Neutrophil (primary cell): ENCODE measurements at regions not wholly inside any gene's neighbourhood (a gene's known extent, or its start where the extent isn't known, plus 50 kb on each side); places are given as distances from the start of the nearest gene placed in this dataset.

Experiments used
- H3K27ac ChIP-seq: fragments of 200-600 bp; sonication (generic); 2 replicates; pipeline ENCODE4 v1.5.1; 2016; ENCODE audit warnings: mild to moderate bottlenecking, moderate library complexity
- H3K27me3 ChIP-seq: fragments of 200-600 bp; sonication (generic); 2 replicates; pipeline ENCODE4 v1.6.0; 2016; ENCODE audit warnings: mild to moderate bottlenecking
- H3K36me3 ChIP-seq: fragments of 200-600 bp; sonication (generic); 2 replicates; pipeline ENCODE4 v1.5.1; 2017
- H3K4me1 ChIP-seq, 2 experiments: fragments of 200-600 bp in 1 of 2; sonication (generic) in 1 of 2; 1 replicate in 1 of 2; 2 replicates in 1 of 2; pipeline versions ENCODE4 v1.5.1 to v1.6.1; 2013 to 2016; ENCODE audit warnings: low read depth in 1 of 2, low read length in 1 of 2, mild to moderate bottlenecking in 1 of 2, moderate library complexity in 1 of 2; ENCODE audit not compliant: control insufficient read depth in 1 of 2, insufficient read depth in 1 of 2
- H3K4me3 ChIP-seq, 2 experiments: fragments of 200-600 bp in 1 of 2; sonication (generic) in 1 of 2; 1 replicate in 1 of 2; 2 replicates in 1 of 2; pipeline ENCODE4 v1.5.1; 2013 to 2016; ENCODE audit warnings: low read depth in 1 of 2, low read length in 1 of 2, mild to moderate bottlenecking in 1 of 2, moderate library complexity in 1 of 2
- H3K9me3 ChIP-seq: fragments of 200-600 bp; sonication (generic); 2 replicates; pipeline ENCODE4 v1.5.1; 2016
- CTCF ChIP-seq: fragments of 200-600 bp; sonication (generic); IDR thresholded peaks from 2 replicates; pipeline ENCODE4 v1.5.1; 2016; ENCODE audit warnings: antibody characterized with exemption

- TF ChIP-seq CTCF: no peak
- no peak overlapping the region for H3K27ac ChIP-seq
- H3K36me3 ChIP-seq: no peaks in the 10 kb centered on the region
- no peak overlapping the region for H3K4me3 ChIP-seq
- H3K9me3 ChIP-seq: no peaks in the 10 kb centered on the region
- no peaks in the 10 kb centered on the region for H3K4me1 ChIP-seq
- no peaks in the 10 kb centered on the region for H3K27me3 ChIP-seq
These were observed 234.7 kb downstream of the HTR1A start for GRCh38 chr5:63727583-63727982.

- Histone ChIP-seq H3K9me3 (no peaks in the 10 kb centered on the region), H3K4me1 (no peaks in the 10 kb centered on the region), H3K36me3 (no peaks in the 10 kb centered on the region), H3K27me3 (no peaks in the 10 kb centered on the region), H3K4me3 (no peak overlapping the region), H3K27ac (no peak overlapping the region)
- no peak for TF ChIP-seq CTCF
These were observed 235.7 kb downstream of the HTR1A start for GRCh38 chr5:63726496-63726895.

GRCh38 chr5:63719147-63719546 lies 243.1 kb downstream of the HTR1A start:
- Histone ChIP-seq H3K27me3 (no peaks in the 10 kb centered on the region), H3K4me1 (no peaks in the 10 kb centered on the region), H3K36me3 (no peaks in the 10 kb centered on the region), H3K4me3 (no peak overlapping the region), H3K27ac (no peak overlapping the region), H3K9me3 (no peaks in the 10 kb centered on the region)
- TF ChIP-seq CTCF: no peak

- Histone ChIP-seq H3K9me3 (no peaks in the 10 kb centered on the region), H3K27me3 (no peaks in the 10 kb centered on the region), H3K36me3 (no peaks in the 10 kb centered on the region), H3K4me3 (no peak overlapping the region), H3K4me1 (no peaks in the 10 kb centered on the region), H3K27ac (no peak overlapping the region)
- no peak for TF ChIP-seq CTCF
These were observed 262.0 kb downstream of the HTR1A start for GRCh38 chr5:63700241-63700640.

GRCh38 chr5:63697811-63698210 lies 264.4 kb downstream of the HTR1A start:
- no peak overlapping the region for H3K27ac ChIP-seq
- TF ChIP-seq CTCF: no peak
- H3K4me1 ChIP-seq: no peaks in the 10 kb centered on the region
- H3K9me3 ChIP-seq: no peaks in the 10 kb centered on the region
- no peaks in the 10 kb centered on the region for H3K27me3 ChIP-seq
- H3K4me3 ChIP-seq: no peak overlapping the region
- no peaks in the 10 kb centered on the region for H3K36me3 ChIP-seq

- no peak for TF ChIP-seq CTCF
- no peaks in the 10 kb centered on the region for H3K9me3 ChIP-seq
- H3K27me3 ChIP-seq: no peaks in the 10 kb centered on the region
- H3K27ac ChIP-seq: no peak overlapping the region
- H3K4me3 ChIP-seq: no peak overlapping the region
- no peaks in the 10 kb centered on the region for H3K4me1 ChIP-seq
- H3K36me3 ChIP-seq: no peaks in the 10 kb centered on the region
These were observed 271.7 kb downstream of the HTR1A start for GRCh38 chr5:63690546-63690945.
